22Rv1 (cell line): ENCODE measurements at regions not wholly inside any gene's neighbourhood (a gene's known extent, or its start where the extent isn't known, plus 50 kb on each side); places are given as distances from the start of the nearest gene placed in this dataset.

Experiments used
- H3K27ac ChIP-seq: fragments of 450-650 bp; 2 replicates; pipeline ENCODE4 v1.5.1; 2017
- ZFX ChIP-seq: fragments of 450-650 bp; IDR thresholded peaks from 2 replicates; pipeline ENCODE4 v1.6.1; 2017; ENCODE audit warnings: antibody characterized with exemption, borderline replicate concordance
- TF ChIP-seq, protein P1 (sequence below): fragments of 450-650 bp; IDR thresholded peaks from 2 replicates; pipeline ENCODE4 v1.5.1; 2017; ENCODE audit warnings: mild to moderate bottlenecking

DNA sequence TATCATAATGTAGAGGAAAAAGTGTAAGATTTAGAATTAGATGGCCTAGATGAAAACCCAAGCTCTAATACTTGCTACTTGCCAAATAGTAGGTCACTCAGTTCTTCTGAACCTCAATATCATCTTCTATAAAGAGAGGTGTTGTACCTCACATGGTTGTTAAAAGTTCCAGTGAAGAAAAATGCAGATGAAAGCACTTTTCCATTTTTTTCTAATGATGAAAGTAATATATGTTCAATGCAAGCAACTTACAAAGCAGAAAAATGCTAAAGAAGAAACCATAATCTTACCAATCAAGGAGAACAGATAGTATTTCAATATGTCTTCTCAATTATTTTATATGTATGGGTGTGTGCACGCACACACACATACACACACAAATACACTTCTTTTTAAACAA lies 52.7 kb upstream of the TMEM17 start:
- no peak overlapping the region for H3K27ac ChIP-seq
- TF ChIP-seq ZFX: no peak
- TF ChIP-seq, protein P1, sequence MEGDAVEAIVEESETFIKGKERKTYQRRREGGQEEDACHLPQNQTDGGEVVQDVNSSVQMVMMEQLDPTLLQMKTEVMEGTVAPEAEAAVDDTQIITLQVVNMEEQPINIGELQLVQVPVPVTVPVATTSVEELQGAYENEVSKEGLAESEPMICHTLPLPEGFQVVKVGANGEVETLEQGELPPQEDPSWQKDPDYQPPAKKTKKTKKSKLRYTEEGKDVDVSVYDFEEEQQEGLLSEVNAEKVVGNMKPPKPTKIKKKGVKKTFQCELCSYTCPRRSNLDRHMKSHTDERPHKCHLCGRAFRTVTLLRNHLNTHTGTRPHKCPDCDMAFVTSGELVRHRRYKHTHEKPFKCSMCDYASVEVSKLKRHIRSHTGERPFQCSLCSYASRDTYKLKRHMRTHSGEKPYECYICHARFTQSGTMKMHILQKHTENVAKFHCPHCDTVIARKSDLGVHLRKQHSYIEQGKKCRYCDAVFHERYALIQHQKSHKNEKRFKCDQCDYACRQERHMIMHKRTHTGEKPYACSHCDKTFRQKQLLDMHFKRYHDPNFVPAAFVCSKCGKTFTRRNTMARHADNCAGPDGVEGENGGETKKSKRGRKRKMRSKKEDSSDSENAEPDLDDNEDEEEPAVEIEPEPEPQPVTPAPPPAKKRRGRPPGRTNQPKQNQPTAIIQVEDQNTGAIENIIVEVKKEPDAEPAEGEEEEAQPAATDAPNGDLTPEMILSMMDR: no peak

DNA sequence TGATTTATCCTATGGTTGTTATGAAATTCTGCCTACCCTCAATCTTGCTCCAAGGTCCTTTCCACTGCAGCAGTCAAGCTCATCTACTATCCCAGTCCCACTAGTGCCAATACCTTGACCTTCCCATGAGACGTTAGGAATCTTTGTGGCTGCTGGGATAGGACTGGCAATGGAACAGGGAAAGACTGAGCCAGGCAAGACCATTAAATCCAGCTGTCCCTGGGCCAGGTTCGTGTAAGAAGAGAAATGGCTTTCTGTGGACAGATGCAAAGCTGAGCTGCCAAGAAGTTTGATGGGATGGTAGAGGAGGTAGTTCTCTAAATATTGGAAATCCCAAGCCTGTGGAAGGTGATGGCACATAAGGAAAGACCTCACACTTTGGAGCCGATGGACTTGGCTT lies 50.1 kb upstream of the TMEM17 start:
- H3K27ac ChIP-seq: no peak overlapping the region
- no peak for TF ChIP-seq ZFX
- TF ChIP-seq, protein P1: no peak
